Omental fat pad (tissue), 3 donors: ENCODE measurements at regions not wholly inside any gene's neighbourhood (a gene's known extent, or its start where the extent isn't known, plus 50 kb on each side); places are given as distances from the start of the nearest gene placed in this dataset.

Source experiments
- ATAC-seq: fragments of 150-250 bp; one replicate; pipeline ENCODE4 v1.9.1; 2016; ENCODE audit warnings: mild to moderate bottlenecking, moderate library complexity; ENCODE audit not compliant: low FRiP score
- DNase-seq: peaks from one replicate; pipeline ENCODE4 v3.0.0-alpha.2; 2019; ENCODE audit warnings: low spot score
- CTCF ChIP-seq, 3 donors: fragments of 450-650 bp; IDR thresholded peaks; one replicate each; pipeline ENCODE4 v1.5.1; 2016 to 2017; ENCODE audit warnings: antibody characterized with exemption in 3 of 3, mild to moderate bottlenecking in 3 of 3, moderate library complexity in 2 of 3

GRCh38 chr11:23539556-23539955 lies 679.3 kb upstream of the CCDC179 start:
- DNase-seq (no peak), ATAC-seq (no peak)
- TF ChIP-seq CTCF (IDR thresholded peaks at IDR 0.05) = no peak

- no peak for DNase-seq
These were observed 679.9 kb upstream of the CCDC179 start for GRCh38 chr11:23540101-23540561.

DNA sequence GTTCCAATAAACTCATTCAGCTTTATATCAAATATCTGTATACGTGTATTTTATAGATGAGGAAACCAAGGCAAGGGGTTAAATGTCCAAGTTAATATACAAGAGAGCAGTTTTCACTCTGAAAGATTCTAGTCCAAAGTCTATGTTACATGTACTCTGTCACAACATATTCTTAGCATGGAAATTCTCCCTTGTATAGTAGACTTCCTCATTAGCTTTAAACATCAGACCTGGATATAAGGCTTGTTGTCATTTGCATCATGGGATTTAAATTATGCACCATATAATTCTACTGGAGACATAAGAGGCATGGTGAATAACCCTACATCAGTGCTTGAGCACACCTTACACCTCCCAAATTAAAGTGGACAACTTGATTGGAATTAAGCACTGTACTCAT lies 681.9 kb upstream of the CCDC179 start:
- no peak for DNase-seq
- ATAC-seq = no peak
- TF ChIP-seq CTCF (IDR thresholded peaks at IDR 0.05) = no peak

More at GRCh38 chr11:23540101-23540561, 679.9 kb upstream of the CCDC179 start:
- ATAC-seq = peak; percentile 51
- TF ChIP-seq CTCF (IDR thresholded peaks at IDR 0.05) = no peak

DNA sequence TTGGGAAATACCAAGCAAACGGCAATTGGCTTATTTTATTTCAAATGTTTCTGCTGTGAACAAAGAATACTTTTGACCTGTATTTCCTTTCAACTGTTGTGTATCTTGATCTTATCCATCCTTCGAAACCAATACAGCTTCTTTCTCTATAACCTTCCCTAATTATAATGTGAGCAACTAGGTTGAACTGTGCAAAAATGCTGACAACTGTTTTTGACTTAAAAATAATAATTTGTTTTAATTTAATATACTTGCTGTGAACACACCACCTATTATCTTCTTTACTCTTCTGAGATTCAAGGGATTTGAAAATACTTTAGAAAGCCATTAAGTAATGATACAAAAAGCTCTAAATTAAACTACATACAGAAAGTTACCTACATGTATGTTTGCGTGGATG lies 682.5 kb upstream of the CCDC179 start:
- DNase-seq (no peak), ATAC-seq (no peak)

GRCh38 chr11:23543651-23544222 lies 683.5 kb upstream of the CCDC179 start:
- DNase-seq (no peak), ATAC-seq (no peak)
- no peak for TF ChIP-seq CTCF (IDR thresholded peaks at IDR 0.05)

More for the DNA sequence above, 682.5 kb upstream of the CCDC179 start:
- TF ChIP-seq CTCF (IDR thresholded peaks at IDR 0.05) = no peak

DNA sequence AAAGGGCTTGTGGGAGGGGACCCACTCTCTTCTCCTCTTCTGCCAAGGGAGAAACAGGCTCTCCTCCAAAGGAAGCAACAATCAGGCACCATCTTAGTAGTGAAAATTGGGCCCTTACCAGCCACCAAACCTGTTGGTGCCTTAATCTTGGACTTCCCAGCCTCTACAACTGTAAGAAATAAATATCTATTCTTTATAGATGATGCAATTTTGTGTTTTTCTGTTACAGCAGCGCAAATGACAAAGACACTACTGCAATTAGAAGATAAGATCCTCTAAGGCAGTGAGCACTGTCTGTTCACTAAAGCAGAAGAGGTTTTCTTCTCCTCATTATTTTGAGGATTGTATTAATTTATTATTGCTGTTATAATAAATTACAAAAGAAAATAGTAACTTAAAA lies 691.4 kb upstream of the CCDC179 start:
- TF ChIP-seq CTCF (IDR thresholded peaks at IDR 0.05) = no peak
- DNase-seq = no peak
- no peak for ATAC-seq

GRCh38 chr11:23554002-23554401 lies 693.7 kb upstream of the CCDC179 start:
- no peak for DNase-seq

More at GRCh38 chr11:23554002-23554401, 693.7 kb upstream of the CCDC179 start:
- TF ChIP-seq CTCF (IDR thresholded peaks at IDR 0.05) = no peak
- no peak for ATAC-seq
